Posterior cingulate gyrus (tissue), 11 donors: ENCODE measurements at regions not wholly inside any gene's neighbourhood (a gene's known extent, or its start where the extent isn't known, plus 50 kb on each side); places are given as distances from the start of the nearest gene placed in this dataset.
A peak's percentile ranks its signal among the peaks of the same experiment; 100 is the strongest.
"Not testable (repeated sequence)": the region's sequence is repeated elsewhere in the genome, so short reads cannot be mapped to it uniquely, and the experiment has no call there.

ENCODE experiments used
- DNase-seq, 10 donors: peaks; one replicate each; pipeline versions ENCODE4 v3.0.0 to v3.0.0-alpha.2; 2020 to 2021; ENCODE audit warnings: mixed read lengths in 3 of 10
- intact Hi-C: fragments of 100-400 bp; cut with DNase I; formaldehyde crosslinking; loops from one replicate; pipeline ENCODE4 v1.15.1; 2023

GRCh38 chr15:72844067-72844466 lies 60.5 kb upstream of the ADPGK start:
- intact Hi-C loops = no loop called here
- no peak for DNase-seq

GRCh38 chr15:72843340-72843739 lies 59.8 kb upstream of the ADPGK start:
- intact Hi-C loops = not testable (repeated sequence)

GRCh38 chr15:72840114-72840513 lies 56.6 kb upstream of the ADPGK start:
- intact Hi-C loops = no loop called here
- no peak for DNase-seq

More at GRCh38 chr15:72843340-72843739, 59.8 kb upstream of the ADPGK start:
- DNase-seq = not testable (repeated sequence)

DNA sequence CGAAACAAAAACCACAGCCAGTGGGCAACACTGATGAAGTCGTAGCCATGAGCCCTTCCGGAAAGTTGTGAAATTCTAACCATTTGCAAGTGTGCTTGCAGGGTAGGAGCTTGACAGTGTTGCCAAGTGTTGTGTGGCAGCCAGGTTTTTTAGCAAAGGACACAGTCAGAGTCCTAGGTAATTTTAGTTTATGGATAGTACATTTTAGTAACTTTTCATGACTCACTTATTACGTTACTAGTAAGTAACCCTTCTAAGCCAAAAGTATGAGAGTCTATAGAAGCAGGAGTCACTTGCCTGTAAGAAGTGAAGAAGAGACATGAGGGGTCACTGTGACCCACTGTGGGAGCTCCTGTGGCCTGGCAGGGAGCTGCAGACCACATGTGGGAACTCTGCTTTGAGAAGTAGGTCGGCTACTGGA lies 54.8 kb upstream of the ADPGK start:
- DNase-seq = peak in 1 of 10 donors; percentile 22
- intact Hi-C loops = no loop called here

DNA sequence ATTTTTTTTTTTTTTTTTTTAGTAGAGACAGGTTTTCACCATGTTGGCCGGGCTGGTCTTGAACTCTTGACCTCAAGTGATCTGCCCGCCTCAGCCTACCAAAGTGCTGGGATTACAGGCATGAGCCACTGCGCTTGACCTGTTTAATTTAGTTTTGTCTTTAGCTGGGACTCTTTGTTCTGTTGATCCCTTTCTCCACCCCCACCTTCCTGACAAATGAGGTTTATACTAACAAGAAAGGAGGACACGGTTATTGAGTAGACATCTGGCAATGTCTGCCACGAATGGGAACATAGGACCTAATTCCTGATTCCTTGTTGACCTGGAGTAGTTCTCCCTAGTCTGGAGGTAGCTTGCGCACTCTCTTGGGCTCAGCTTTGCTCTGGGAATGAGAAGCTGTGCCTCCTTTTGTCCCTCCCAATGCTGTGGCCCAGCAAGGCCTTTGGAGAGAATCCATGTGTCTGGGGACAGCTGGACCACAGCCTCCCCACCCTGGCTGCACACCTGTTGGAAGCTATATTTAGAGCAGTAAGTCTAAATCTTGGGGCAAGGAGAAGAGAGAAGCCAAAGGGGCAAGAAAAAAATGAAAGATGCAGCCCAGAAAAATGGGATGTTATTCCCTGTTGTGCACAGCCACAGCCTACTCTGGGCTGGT lies 53.2 kb upstream of the ADPGK start:
- intact Hi-C loops = no loop called here
- no peak for DNase-seq

DNA sequence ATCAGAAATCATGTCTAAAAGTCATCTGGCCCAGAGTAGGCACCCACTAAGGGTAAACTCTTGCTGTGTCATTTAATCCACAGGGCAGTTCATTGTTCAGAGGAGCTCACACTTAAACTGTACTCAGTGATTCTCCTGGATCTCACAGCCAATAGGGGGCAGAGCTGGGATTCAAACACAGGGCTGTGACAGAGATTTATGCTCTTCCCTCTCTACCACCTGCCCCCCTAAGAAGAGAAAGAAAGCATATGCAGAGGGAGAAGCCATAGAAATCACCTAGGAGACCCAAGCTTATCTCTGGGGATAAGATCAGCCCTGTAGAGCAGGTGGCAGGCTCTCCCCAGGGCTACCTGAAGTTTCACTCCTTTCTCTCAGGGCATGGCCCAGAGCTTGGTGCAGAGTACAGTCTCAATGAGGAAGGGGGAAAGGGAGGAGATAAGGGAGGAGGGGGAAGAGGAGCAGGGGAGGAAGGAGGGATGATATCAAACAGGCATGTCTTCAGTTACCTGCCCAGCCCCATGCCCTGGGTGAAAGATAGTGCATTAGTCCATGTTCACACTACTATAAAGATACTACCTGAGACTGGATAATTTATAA lies 51.8 kb upstream of the ADPGK start:
- intact Hi-C loops = no loop called here
- no peak for DNase-seq

DNA sequence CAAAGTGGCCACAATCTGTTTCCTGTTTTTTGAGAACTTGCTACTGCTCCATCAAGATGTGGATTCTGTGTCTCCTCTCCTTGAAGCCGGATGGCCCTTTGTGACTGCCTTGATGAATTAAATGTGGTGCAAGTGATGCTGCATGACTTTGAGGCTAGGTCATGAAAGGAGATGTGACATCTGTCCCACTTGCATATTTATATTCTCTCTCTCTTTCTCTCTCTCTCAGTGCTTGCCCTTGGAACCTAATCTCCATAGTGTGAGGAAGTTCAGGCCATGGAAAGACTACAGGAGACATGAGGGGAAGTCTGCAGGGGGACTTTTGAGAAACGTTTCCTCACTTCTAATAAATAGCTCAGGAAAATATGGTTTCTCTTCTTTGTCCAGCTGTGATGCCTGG lies 50.0 kb upstream of the ADPGK start:
- intact Hi-C loops = no loop called here
- no peak for DNase-seq
